A673 (cell line): ENCODE measurements at regions not wholly inside any gene's neighbourhood (a gene's known extent, or its start where the extent isn't known, plus 50 kb on each side); places are given as distances from the start of the nearest gene placed in this dataset.

Experiments
- EZH2 ChIP-seq: fragments of 200-600 bp; sonication (generic); IDR thresholded peaks from 2 replicates; pipeline ENCODE4 v1.6.1; 2017; ENCODE audit warnings: borderline replicate concordance, low read depth, mild to moderate bottlenecking, mixed read lengths, antibody characterized with exemption, low read length; ENCODE audit not compliant: poor library complexity, severe bottlenecking
- TF ChIP-seq, protein P1 (sequence below): fragments of 300-800, 200-600 bp; sonication (generic); conservative IDR thresholded peaks from 2 replicates; pipeline ENCODE4 v1.5.1; 2017; ENCODE audit warnings: low read depth, mild to moderate bottlenecking, antibody characterized with exemption, low read length, moderate library complexity, mixed read lengths

- TF ChIP-seq EZH2 = no peak
- TF ChIP-seq, protein P1, sequence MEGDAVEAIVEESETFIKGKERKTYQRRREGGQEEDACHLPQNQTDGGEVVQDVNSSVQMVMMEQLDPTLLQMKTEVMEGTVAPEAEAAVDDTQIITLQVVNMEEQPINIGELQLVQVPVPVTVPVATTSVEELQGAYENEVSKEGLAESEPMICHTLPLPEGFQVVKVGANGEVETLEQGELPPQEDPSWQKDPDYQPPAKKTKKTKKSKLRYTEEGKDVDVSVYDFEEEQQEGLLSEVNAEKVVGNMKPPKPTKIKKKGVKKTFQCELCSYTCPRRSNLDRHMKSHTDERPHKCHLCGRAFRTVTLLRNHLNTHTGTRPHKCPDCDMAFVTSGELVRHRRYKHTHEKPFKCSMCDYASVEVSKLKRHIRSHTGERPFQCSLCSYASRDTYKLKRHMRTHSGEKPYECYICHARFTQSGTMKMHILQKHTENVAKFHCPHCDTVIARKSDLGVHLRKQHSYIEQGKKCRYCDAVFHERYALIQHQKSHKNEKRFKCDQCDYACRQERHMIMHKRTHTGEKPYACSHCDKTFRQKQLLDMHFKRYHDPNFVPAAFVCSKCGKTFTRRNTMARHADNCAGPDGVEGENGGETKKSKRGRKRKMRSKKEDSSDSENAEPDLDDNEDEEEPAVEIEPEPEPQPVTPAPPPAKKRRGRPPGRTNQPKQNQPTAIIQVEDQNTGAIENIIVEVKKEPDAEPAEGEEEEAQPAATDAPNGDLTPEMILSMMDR = no peak
Observed at GRCh38 chr9:108185613-108186012, 670.2 kb downstream of the ACTL7B start.
